ENCODE measurements at regions not wholly inside any gene's neighbourhood (a gene's known extent, or its start where the extent isn't known, plus 50 kb on each side); places are given as distances from the start of the nearest gene placed in this dataset.
A peak's percentile ranks its signal among the peaks of the same experiment; 100 is the strongest.

- DNase-seq (ENCODE audit: low read depth), result no peak
Observed at GRCh38 chr4:85398276-85398675, 76.7 kb upstream of the ARHGAP24 start.

DNA sequence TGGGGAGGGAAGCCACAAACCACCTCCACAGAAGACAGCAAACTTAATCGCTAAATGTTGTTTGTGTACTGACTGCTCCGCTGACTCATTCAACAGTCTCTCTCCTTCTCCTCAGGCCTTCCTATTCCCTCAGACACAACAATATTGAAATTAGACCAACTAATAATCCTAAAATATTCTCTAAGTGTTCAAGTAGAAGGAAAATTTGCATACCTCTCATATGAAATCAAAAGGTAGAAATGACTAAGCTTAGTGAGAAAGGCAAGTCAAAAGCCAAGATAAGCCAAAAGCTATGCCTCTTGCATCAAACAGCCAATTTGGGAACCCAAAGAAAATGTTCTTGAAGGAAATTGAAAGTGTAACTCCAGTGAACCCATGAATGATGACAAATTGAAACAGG lies 75.7 kb upstream of the ARHGAP24 start:
- DNase-seq (ENCODE audit: low read depth), result no peak

DNA sequence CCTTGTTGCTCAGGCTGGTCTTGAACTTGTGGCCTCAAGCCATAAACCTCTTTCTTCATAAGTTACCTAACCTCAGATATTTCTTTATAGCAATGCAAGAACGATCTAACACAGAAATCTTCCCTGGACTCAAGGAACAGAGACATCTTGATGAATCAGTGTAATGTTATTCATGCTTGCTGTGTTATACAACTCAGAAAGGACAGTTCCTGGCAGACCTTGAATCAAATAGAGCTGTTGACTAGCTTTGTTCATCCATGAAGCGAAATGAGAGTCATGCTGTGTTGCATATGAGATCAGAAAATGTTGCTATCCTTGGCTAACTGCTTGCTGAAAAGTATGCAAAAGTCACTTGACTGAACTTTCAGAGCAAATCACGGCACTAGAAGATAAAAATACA lies 72.6 kb upstream of the ARHGAP24 start:
- peak; percentile 58 for DNase-seq (ENCODE audit: low read depth)

DNA sequence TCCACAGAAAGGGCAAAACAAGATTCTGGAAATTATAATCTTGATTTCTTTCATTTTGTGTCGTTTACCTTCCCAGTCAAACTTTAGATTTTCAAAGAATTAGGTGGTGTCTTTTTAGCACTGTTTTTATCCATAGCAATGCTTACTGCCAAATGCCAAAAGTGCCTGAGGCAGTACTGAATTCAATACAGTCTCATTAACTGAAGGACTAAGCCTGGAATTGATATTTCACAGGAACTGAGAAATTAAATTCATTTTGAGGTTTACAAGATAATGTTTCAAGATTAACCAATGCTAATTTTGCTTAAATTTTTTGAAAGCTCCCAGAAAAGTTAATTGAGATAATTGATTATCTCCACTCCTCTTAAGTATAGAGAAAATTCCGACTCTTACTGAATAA lies 68.8 kb upstream of the ARHGAP24 start:
- no peak for DNase-seq (ENCODE audit: low read depth)

DNA sequence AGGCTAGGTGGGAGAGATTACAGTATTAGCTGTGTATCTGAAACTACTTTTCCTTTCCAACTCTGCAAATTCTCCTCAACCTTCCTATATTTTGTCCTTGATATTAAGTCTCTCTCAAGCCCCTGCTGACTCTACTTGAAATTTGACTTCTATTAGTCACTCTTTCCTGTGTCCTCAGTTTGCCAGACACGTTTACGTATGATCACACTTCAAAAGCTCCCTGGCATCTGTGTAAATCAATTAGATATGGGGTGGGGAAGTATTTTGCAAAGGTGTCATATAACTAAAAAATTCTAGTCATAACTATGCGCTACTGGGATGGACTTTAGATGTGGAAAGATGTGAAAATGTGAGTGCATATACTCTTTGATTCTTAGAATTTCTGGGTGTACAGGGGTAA lies 67.4 kb upstream of the ARHGAP24 start:
- no peak for DNase-seq (ENCODE audit: low read depth)

DNA sequence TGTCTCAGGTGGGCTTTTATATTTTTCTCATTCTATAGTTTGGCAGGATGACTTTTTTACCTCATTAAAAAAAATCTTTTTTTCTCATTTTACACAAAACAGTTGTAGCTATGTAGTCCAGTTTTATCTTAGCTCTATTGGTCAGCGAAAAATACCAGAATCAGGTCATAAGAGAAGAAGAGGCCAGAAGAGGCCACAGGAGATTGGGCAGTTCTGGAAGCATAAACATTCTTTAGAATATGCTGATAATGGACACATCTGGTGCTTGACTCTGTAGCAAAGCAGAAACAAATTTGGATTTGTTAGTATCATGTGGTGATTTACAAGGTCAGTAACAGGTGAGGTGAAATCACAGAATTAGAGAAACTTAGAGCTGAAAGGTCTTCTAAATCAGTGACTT lies 66.6 kb upstream of the ARHGAP24 start:
- DNase-seq (ENCODE audit: low read depth), result no peak

DNA sequence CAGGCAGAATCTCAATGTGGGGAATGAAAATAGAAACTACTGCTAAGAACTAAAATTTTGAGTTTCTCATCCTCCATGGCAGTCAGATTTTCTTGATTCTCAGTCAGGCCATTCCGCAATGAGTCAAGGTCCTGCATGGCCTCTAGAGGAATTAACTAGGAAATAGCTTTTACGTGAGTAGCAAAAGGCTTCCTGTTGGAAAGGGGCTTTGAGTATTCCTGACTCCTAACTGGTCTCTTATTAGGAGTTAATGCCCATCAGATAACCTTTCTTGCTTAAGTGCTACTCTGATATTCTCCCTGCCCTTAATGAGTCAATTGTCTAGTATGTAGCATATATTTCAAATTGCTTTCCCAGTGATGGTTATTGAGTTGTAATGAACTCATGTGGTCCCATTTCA lies 65.7 kb upstream of the ARHGAP24 start:
- no peak for DNase-seq (ENCODE audit: low read depth)

DNA sequence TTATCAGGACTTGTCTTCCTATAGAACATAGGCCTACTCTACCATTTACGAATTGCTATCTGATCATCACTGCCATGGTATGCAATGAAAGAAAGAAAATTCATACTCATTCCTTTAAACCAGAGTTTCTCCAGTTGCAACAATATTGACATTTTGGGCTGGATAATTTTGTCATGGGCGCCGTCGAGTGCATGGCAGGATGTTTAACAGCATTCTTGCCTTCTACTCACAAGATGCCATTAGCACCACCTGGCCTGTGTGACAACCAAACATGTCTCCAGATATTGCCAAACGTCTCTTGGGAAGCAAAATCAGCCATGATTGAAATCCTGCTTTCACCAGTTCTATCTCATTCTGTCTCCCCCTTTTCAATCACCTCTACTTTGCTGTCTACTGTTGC lies 63.6 kb upstream of the ARHGAP24 start:
- DNase-seq (ENCODE audit: low read depth), result no peak

DNA sequence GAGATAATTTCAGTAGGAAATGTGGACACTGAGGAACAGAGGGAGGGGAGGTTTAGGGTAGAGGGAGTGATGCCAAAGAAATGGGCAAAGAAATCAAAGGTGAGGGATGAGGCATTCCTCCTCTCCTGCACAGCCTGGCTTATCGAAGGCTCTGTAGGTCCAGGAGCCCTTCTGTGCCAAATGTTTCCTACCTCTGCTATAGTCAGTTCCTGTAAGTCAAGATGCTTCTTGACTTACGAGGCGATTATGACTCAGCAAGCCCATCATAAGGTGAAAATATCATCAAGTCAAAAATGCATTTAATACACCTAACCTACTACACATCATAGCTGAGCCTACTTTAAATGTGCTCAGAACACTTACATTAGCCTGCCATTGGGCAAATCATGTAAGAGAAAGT lies 60.0 kb upstream of the ARHGAP24 start:
- DNase-seq (ENCODE audit: low read depth), result no peak

DNA sequence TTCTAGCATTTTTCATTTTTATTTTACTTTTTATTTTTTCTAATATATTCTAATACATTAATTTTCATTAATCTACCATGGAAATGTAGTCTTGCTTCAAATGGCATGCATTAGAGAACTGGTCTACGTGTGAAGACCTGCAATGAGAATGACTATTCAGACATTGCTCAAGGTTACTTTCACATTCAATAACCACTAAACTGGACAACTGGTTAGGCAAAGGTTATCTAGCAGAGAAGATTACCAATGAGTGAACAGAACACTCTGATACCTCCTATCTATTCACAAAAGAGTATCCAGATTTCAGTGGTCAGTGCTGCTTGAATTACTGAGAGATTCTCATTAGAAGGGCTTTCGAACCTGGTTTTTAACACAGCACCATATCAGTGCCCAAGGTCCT lies 58.9 kb upstream of the ARHGAP24 start:
- DNase-seq (ENCODE audit: low read depth), result no peak

DNA sequence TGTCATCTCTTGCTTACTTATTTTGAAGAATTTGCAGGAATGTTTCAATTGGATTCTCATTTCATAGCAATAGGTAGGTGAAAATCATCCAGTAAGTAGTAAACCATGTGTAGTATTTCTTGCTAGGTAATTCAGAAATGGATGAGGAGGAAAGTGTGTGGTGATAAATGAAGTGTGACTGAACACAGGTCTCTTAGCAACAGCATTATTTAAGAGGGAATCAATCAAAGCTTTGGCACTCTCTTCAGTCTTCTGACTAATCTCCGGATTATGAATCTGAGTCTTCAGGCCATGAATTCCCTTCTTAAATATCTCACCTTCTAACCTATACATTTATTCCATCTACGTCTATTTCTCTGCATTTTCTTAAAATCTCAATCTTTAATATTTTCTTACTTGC lies 55.8 kb upstream of the ARHGAP24 start:
- no peak for DNase-seq (ENCODE audit: low read depth)

- no peak for DNase-seq (ENCODE audit: low read depth)
Observed at GRCh38 chr4:85420831-85421230, 54.1 kb upstream of the ARHGAP24 start.

- no peak for DNase-seq (ENCODE audit: low read depth)
Observed at GRCh38 chr4:85423431-85423830, 51.5 kb upstream of the ARHGAP24 start.

Measured in GM04503 (cell line).